ENCODE measurements at regions not wholly inside any gene's neighbourhood (a gene's known extent, or its start where the extent isn't known, plus 50 kb on each side); places are given as distances from the start of the nearest gene placed in this dataset.

DNA sequence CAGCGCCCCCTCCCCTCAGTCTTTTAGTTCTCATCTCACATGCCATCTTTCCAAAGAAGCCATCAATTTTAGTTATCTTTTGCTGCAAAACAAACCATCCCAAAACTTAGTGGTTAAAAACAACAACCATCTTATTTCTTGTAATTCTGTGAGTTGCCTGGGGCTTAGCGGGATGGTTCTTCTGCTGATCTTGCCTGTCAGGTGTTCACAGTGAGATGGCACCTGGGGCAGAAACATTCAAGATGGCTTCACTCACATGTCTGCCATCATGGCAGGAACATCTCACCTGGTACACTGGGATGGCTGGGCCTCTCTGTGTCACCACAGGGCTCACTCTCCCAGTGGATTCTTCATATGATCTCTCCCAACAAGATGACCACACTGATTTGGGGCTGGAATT lies 67.6 kb upstream of the KCNK12 start:
- Histone ChIP-seq H3K9me3 (no peaks in the 10 kb centered on the region), H3K4me3 (no peak overlapping the region), H3K27me3 (no peaks in the 10 kb centered on the region), H3K4me1 (ENCODE audit: insufficient read depth) (peaks cover 6% of the 10 kb centered on the region), H3K27ac (no peak overlapping the region), H3K36me3 (no peaks in the 10 kb centered on the region)
- no peak for TF ChIP-seq POLR2A (IDR thresholded peaks at IDR 0.05)
- TF ChIP-seq EP300 (IDR thresholded peaks at IDR 0.05), result no peak
- no peak for TF ChIP-seq CTCF (IDR thresholded peaks at IDR 0.05)
- intact Hi-C loops (cut with DNase I), result no loop called here
- WGBS, 3 donors, result 91 to 98% (median 97%) methylated on average over 2 of the region's 2 CpGs
- DNase-seq, result no peak

DNA sequence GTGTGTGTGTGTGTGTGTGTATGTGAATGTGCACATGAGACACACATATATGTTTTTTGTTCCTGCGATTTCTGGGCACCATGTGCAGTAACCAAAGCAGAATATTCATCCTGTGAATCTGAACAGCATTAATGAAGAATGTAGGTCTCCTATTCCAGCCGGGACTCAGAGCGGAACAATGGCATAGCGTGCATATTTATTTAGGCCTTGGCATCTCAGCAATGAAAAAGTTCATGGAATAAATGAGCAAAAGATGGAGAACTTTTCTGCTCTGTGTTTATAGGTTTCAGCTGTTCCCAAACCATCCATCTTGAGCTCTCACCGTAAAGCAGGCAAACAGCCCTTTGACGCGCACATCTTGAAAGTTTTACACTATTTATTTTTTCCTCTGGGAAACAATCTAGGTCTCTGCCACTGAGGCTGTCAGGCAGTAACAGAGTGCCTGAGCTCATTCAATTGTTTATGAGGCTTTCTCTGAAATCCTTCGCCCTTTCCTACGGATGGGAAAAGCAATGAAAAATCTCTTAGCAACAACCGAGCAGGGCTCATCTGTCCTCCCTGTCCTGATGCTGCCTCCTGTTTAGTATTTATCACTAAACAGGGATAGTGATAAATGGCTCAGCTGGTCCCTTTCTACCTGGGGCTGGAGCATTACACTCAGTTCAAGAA lies 65.9 kb upstream of the KCNK12 start:
- Histone ChIP-seq H3K4me3 (no peak overlapping the region), H3K9me3 (no peaks in the 10 kb centered on the region), H3K27me3 (no peaks in the 10 kb centered on the region), H3K27ac (no peak overlapping the region), H3K4me1 (ENCODE audit: insufficient read depth) (peaks cover 14% of the 10 kb centered on the region), H3K36me3 (no peaks in the 10 kb centered on the region)
- WGBS, 3 donors, result 82 to 91% (median 86%) methylated on average over 10 of the region's 10 CpGs
- no peak for DNase-seq
- intact Hi-C loops (cut with DNase I), result no loop called here
- TF ChIP-seq EP300 (IDR thresholded peaks at IDR 0.05), result no peak
- no peak for TF ChIP-seq POLR2A (IDR thresholded peaks at IDR 0.05)
- TF ChIP-seq CTCF (IDR thresholded peaks at IDR 0.05), result no peak

GRCh38 chr2:47636176-47636575 lies 65.4 kb upstream of the KCNK12 start:
- Histone ChIP-seq H3K9me3 (no peaks in the 10 kb centered on the region), H3K4me3 (no peak overlapping the region), H3K27ac (no peak overlapping the region), H3K4me1 (ENCODE audit: insufficient read depth) (peaks cover 14% of the 10 kb centered on the region), H3K36me3 (no peaks in the 10 kb centered on the region), H3K27me3 (no peaks in the 10 kb centered on the region)
- 84 to 88% (median 86%) methylated on average over 4 of the region's 4 CpGs for WGBS, 3 donors
- TF ChIP-seq POLR2A (IDR thresholded peaks at IDR 0.05) (no peak), EP300 (IDR thresholded peaks at IDR 0.05) (no peak), CTCF (IDR thresholded peaks at IDR 0.05) (no peak)
- no peak for DNase-seq
- intact Hi-C loops (cut with DNase I), result no loop called here

- Histone ChIP-seq H3K4me3 (no peak overlapping the region), H3K27me3 (no peaks in the 10 kb centered on the region), H3K27ac (peak overlapping the region in 1 of 2 donors; percentile 64), H3K4me1 (ENCODE audit: insufficient read depth) (peaks cover 14% of the 10 kb centered on the region), H3K36me3 (no peaks in the 10 kb centered on the region), H3K9me3 (no peaks in the 10 kb centered on the region)
- WGBS, 3 donors, result 55 to 72% (median 63%) methylated on average over 3 of the region's 3 CpGs
- no peak for DNase-seq
- TF ChIP-seq POLR2A (IDR thresholded peaks at IDR 0.05), result no peak
- TF ChIP-seq EP300 (IDR thresholded peaks at IDR 0.05), result no peak
- no peak for TF ChIP-seq CTCF (IDR thresholded peaks at IDR 0.05)
- intact Hi-C loops (cut with DNase I), result no loop called here
These were observed 62.0 kb upstream of the KCNK12 start for GRCh38 chr2:47632754-47633153.
